ENCODE measurements at regions not wholly inside any gene's neighbourhood (a gene's known extent, or its start where the extent isn't known, plus 50 kb on each side); places are given as distances from the start of the nearest gene placed in this dataset.

- TF ChIP-seq EZH2phosphoT487 (IDR thresholded peaks at IDR 0.05; ENCODE audit: borderline replicate concordance, low read length) (no peak), CTCF (conservative IDR thresholded peaks at IDR 0.05; ENCODE audit: low read depth, low read length) (peak; percentile 71), EZH2 (IDR thresholded peaks at IDR 0.05; ENCODE audit: low read length, unreplicated experiment) (no peak)
- H3K9me3 ChIP-seq (ENCODE audit: low read length) = no peaks in the 10 kb centered on the region
- H3K36me3 ChIP-seq (ENCODE audit: low read depth, low read length) = no peaks in the 10 kb centered on the region
- no peak overlapping the region for H3K4me3 ChIP-seq (ENCODE audit: low read length)
- no peak overlapping the region for H3K4me2 ChIP-seq (ENCODE audit: low read length)
- peak; percentile 78 for ATAC-seq
- H3K79me2 ChIP-seq (ENCODE audit: low read length) = no peaks in the 10 kb centered on the region
- H3K27me3 ChIP-seq (ENCODE audit: low read length) = peaks cover 39% of the 10 kb centered on the region
- H4K20me1 ChIP-seq (ENCODE audit: low read length) = 0 out of 2 replicates have a peak, but pooled peaks cover 4% of the 10 kb centered on the region
- H3K9ac ChIP-seq (ENCODE audit: low read length) = no peak overlapping the region
- no peak overlapping the region for H2AFZ ChIP-seq (ENCODE audit: low read length)
- no peaks in the 10 kb centered on the region for H3K4me1 ChIP-seq (ENCODE audit: insufficient read depth, low read length)
- ChIA-PET POLR2A (ENCODE audit: unreplicated experiment) (interaction anchor here (0.6 to 0.7 kb wide), 2 partner anchors 34 to 118 kb away, joined by 4 to 5 read pairs; no protein-coding TSS in a partner anchor), CTCF (interaction anchor here (0.6 to 1.4 kb wide), 3 partner anchors 70 to 374 kb away, joined by 3 to 6 read pairs (median 6); no protein-coding TSS in a partner anchor)
- no TSS peak for BruUV-seq (replicated peaks)
- no peak overlapping the region for H3K27ac ChIP-seq (ENCODE audit: low read length)
- peak; percentile 63 for DNase-seq
- H3K9me2 ChIP-seq (replicated peaks; ENCODE audit: low read length) = no peaks in the 10 kb centered on the region
- no peaks in the 10 kb centered on the region for H3F3A ChIP-seq (ENCODE audit: low read length, unreplicated experiment)
- intact Hi-C loops (cut with micrococcal nuclease) = loop anchor here (1.0 to 2.0 kb wide), 3 partner anchors 177 to 1260 kb away; no protein-coding TSS in a partner anchor
Observed at GRCh38 chr3:146817704-146818103, 212.6 kb upstream of the PLSCR5 start.

GRCh38 chr3:146814601-146815315, 209.6 kb upstream of the PLSCR5 start:
- POLR2A ChIA-PET (ENCODE audit: unreplicated experiment) = no interaction called here

More at GRCh38 chr3:146814601-146815315, 209.6 kb upstream of the PLSCR5 start:
- no peak for TF ChIP-seq CTCF (conservative IDR thresholded peaks at IDR 0.05; ENCODE audit: low read depth, low read length)
- no peak for TF ChIP-seq EZH2phosphoT487 (IDR thresholded peaks at IDR 0.05; ENCODE audit: borderline replicate concordance, low read length)
- TF ChIP-seq EZH2 (IDR thresholded peaks at IDR 0.05; ENCODE audit: low read length, unreplicated experiment) = no peak
- no peak overlapping the region for H3K27ac ChIP-seq (ENCODE audit: low read length)
- ATAC-seq = no peak
- CTCF ChIA-PET = no interaction called here
- H4K20me1 ChIP-seq (ENCODE audit: low read length) = no peaks in the 10 kb centered on the region
- H3K9ac ChIP-seq (ENCODE audit: low read length) = no peak overlapping the region
- H3K9me2 ChIP-seq (replicated peaks; ENCODE audit: low read length) = no peaks in the 10 kb centered on the region
- peaks cover 18% of the 10 kb centered on the region for H3K27me3 ChIP-seq (ENCODE audit: low read length)
- BruUV-seq (replicated peaks) = no TSS peak
- H3K4me2 ChIP-seq (ENCODE audit: low read length) = no peak overlapping the region
- H3K36me3 ChIP-seq (ENCODE audit: low read depth, low read length) = no peaks in the 10 kb centered on the region
- DNase-seq = no peak
- no peak overlapping the region for H3K4me3 ChIP-seq (ENCODE audit: low read length)
- intact Hi-C loops (cut with micrococcal nuclease) = no loop called here
- no peak overlapping the region for H2AFZ ChIP-seq (ENCODE audit: low read length)
- H3K4me1 ChIP-seq (ENCODE audit: insufficient read depth, low read length) = no peaks in the 10 kb centered on the region
- H3K79me2 ChIP-seq (ENCODE audit: low read length) = no peaks in the 10 kb centered on the region
- no peaks in the 10 kb centered on the region for H3F3A ChIP-seq (ENCODE audit: low read length, unreplicated experiment)
- no peaks in the 10 kb centered on the region for H3K9me3 ChIP-seq (ENCODE audit: low read length)
